ENCODE measurements at regions not wholly inside any gene's neighbourhood (a gene's known extent, or its start where the extent isn't known, plus 50 kb on each side); places are given as distances from the start of the nearest gene placed in this dataset.

GRCh38 chr2:64238799-64239198 is 94.6 kb upstream of the PELI1 start:
- DNase-seq (ENCODE audit: low spot score in 2 of 2): no peak
- Histone ChIP-seq H3K27me3 (no peaks in the 10 kb centered on the region), H3K27ac (no peak overlapping the region), H3K9me3 (no peaks in the 10 kb centered on the region), H3K4me1 (no peaks in the 10 kb centered on the region), H3K4me3 (no peak overlapping the region), H3K36me3 (no peaks in the 10 kb centered on the region)
- TF ChIP-seq CTCF (IDR thresholded peaks at IDR 0.05) (no peak), POLR2AphosphoS5 (IDR thresholded peaks at IDR 0.05) (no peak), POLR2A (IDR thresholded peaks at IDR 0.05) (no peak)
- intact Hi-C loops (cut with DNase I; ENCODE audit: low total_unique reads): no loop called here

GRCh38 chr2:64243081-64244036 is 99.1 kb upstream of the PELI1 start:
- Histone ChIP-seq H3K27me3 (no peaks in the 10 kb centered on the region), H3K36me3 (no peaks in the 10 kb centered on the region), H3K4me1 (no peaks in the 10 kb centered on the region), H3K9me3 (no peaks in the 10 kb centered on the region), H3K4me3 (no peak overlapping the region), H3K27ac (no peak overlapping the region)
- intact Hi-C loops (cut with DNase I; ENCODE audit: low total_unique reads): no loop called here
- TF ChIP-seq CTCF (IDR thresholded peaks at IDR 0.05) (no peak), POLR2AphosphoS5 (IDR thresholded peaks at IDR 0.05) (no peak), POLR2A (IDR thresholded peaks at IDR 0.05) (no peak)
- no peak for DNase-seq (ENCODE audit: low spot score in 2 of 2)

GRCh38 chr2:64244037-64244416 is 99.8 kb upstream of the PELI1 start:
- Histone ChIP-seq H3K27me3 (no peaks in the 10 kb centered on the region), H3K36me3 (no peaks in the 10 kb centered on the region), H3K4me1 (no peaks in the 10 kb centered on the region), H3K9me3 (no peaks in the 10 kb centered on the region), H3K4me3 (no peak overlapping the region), H3K27ac (no peak overlapping the region)
- intact Hi-C loops (cut with DNase I; ENCODE audit: low total_unique reads): no loop called here
- TF ChIP-seq POLR2A (IDR thresholded peaks at IDR 0.05): no peak
- TF ChIP-seq CTCF (IDR thresholded peaks at IDR 0.05): no peak
- TF ChIP-seq POLR2AphosphoS5 (IDR thresholded peaks at IDR 0.05): no peak
- no peak for DNase-seq (ENCODE audit: low spot score in 2 of 2)

GRCh38 chr2:64245631-64246030 is 101.4 kb upstream of the PELI1 start:
- intact Hi-C loops (cut with DNase I; ENCODE audit: low total_unique reads): no loop called here
- H3K9me3 ChIP-seq: no peaks in the 10 kb centered on the region
- DNase-seq (ENCODE audit: low spot score in 2 of 2): no peak
- H3K36me3 ChIP-seq: no peaks in the 10 kb centered on the region
- no peak overlapping the region for H3K27ac ChIP-seq
- no peak for TF ChIP-seq POLR2A (IDR thresholded peaks at IDR 0.05)
- no peak for TF ChIP-seq POLR2AphosphoS5 (IDR thresholded peaks at IDR 0.05)
- no peak for TF ChIP-seq CTCF (IDR thresholded peaks at IDR 0.05)
- H3K4me1 ChIP-seq: no peaks in the 10 kb centered on the region
- no peak overlapping the region for H3K4me3 ChIP-seq
- no peaks in the 10 kb centered on the region for H3K27me3 ChIP-seq

- H3K36me3 ChIP-seq: no peaks in the 10 kb centered on the region
- no peaks in the 10 kb centered on the region for H3K9me3 ChIP-seq
- no peak overlapping the region for H3K4me3 ChIP-seq
- no peaks in the 10 kb centered on the region for H3K27me3 ChIP-seq
- H3K27ac ChIP-seq: peak overlapping the region in 1 of 2 donors; percentile 27
- no peak for TF ChIP-seq POLR2AphosphoS5 (IDR thresholded peaks at IDR 0.05)
- TF ChIP-seq POLR2A (IDR thresholded peaks at IDR 0.05): no peak
- no peak for TF ChIP-seq CTCF (IDR thresholded peaks at IDR 0.05)
- no peak for DNase-seq (ENCODE audit: low spot score in 2 of 2)
- H3K4me1 ChIP-seq: no peaks in the 10 kb centered on the region
- intact Hi-C loops (cut with DNase I; ENCODE audit: low total_unique reads): no loop called here
Measured at GRCh38 chr2:64246962-64247361, 102.7 kb upstream of the PELI1 start.

Data from breast epithelium (tissue), 4 donors.